ENCODE measurements at regions not wholly inside any gene's neighbourhood (a gene's known extent, or its start where the extent isn't known, plus 50 kb on each side); places are given as distances from the start of the nearest gene placed in this dataset.

- Histone ChIP-seq H3K36me3 (no peaks in the 10 kb centered on the region), H3K27ac (peak overlapping the region in 1 of 2 donors; percentile 6), H3K4me3 (no peak overlapping the region), H3K4me1 (peaks cover 0 to 16% of the 10 kb centered on the region in 2 donors), H3K27me3 (no peaks in the 10 kb centered on the region), H3K9me3 (no peaks in the 10 kb centered on the region)
- no peak for TF ChIP-seq CTCF (IDR thresholded peaks at IDR 0.05)
- no peak for TF ChIP-seq POLR2A (IDR thresholded peaks at IDR 0.05)
- intact Hi-C loops (cut with DNase I; ENCODE audit: low total_unique reads) = no loop called here
- no peak for DNase-seq
Measured at GRCh38 chr15:35669432-35670045, 123.6 kb upstream of the DPH6 start.

- intact Hi-C loops (cut with DNase I; ENCODE audit: low total_unique reads) = no loop called here
- Histone ChIP-seq H3K4me1 (peaks cover 0 to 17% of the 10 kb centered on the region in 2 donors), H3K36me3 (no peaks in the 10 kb centered on the region), H3K27me3 (no peaks in the 10 kb centered on the region), H3K27ac (no peak overlapping the region), H3K4me3 (no peak overlapping the region), H3K9me3 (no peaks in the 10 kb centered on the region)
- TF ChIP-seq POLR2A (IDR thresholded peaks at IDR 0.05) (no peak), CTCF (IDR thresholded peaks at IDR 0.05) (no peak)
- DNase-seq = no peak
Measured at GRCh38 chr15:35671197-35671596, 125.2 kb upstream of the DPH6 start.

GRCh38 chr15:35671981-35672380 lies 126.0 kb upstream of the DPH6 start:
- intact Hi-C loops (cut with DNase I; ENCODE audit: low total_unique reads) = no loop called here
- Histone ChIP-seq H3K27me3 (no peaks in the 10 kb centered on the region), H3K4me3 (no peak overlapping the region), H3K36me3 (no peaks in the 10 kb centered on the region), H3K4me1 (peaks cover 0 to 17% of the 10 kb centered on the region in 2 donors), H3K27ac (no peak overlapping the region), H3K9me3 (no peaks in the 10 kb centered on the region)
- TF ChIP-seq CTCF (IDR thresholded peaks at IDR 0.05) (no peak), POLR2A (IDR thresholded peaks at IDR 0.05) (no peak)
- no peak for DNase-seq

- TF ChIP-seq CTCF (IDR thresholded peaks at IDR 0.05) = no peak
- no peak for TF ChIP-seq POLR2A (IDR thresholded peaks at IDR 0.05)
- DNase-seq = no peak
- Histone ChIP-seq H3K4me1 (peaks cover 0 to 12% of the 10 kb centered on the region in 2 donors), H3K9me3 (no peaks in the 10 kb centered on the region), H3K27ac (peak overlapping the region in 1 of 2 donors; percentile 29), H3K4me3 (no peak overlapping the region), H3K36me3 (no peaks in the 10 kb centered on the region), H3K27me3 (no peaks in the 10 kb centered on the region)
- intact Hi-C loops (cut with DNase I; ENCODE audit: low total_unique reads) = no loop called here
Measured at GRCh38 chr15:35673093-35673684, 127.2 kb upstream of the DPH6 start.

GRCh38 chr15:35674873-35675781 lies 129.2 kb upstream of the DPH6 start:
- TF ChIP-seq POLR2A (IDR thresholded peaks at IDR 0.05) (no peak), CTCF (IDR thresholded peaks at IDR 0.05) (no peak)
- peak overlapping the region; percentile 1 to 29 for H3K27ac ChIP-seq
- no peak overlapping the region for H3K4me3 ChIP-seq
- no peaks in the 10 kb centered on the region for H3K27me3 ChIP-seq
- no peaks in the 10 kb centered on the region for H3K36me3 ChIP-seq
- peaks cover 0 to 7% of the 10 kb centered on the region in 2 donors for H3K4me1 ChIP-seq
- intact Hi-C loops (cut with DNase I; ENCODE audit: low total_unique reads) = no loop called here
- no peaks in the 10 kb centered on the region for H3K9me3 ChIP-seq
- no peak for DNase-seq
